ENCODE measurements at regions not wholly inside any gene's neighbourhood (a gene's known extent, or its start where the extent isn't known, plus 50 kb on each side); places are given as distances from the start of the nearest gene placed in this dataset.

DNA sequence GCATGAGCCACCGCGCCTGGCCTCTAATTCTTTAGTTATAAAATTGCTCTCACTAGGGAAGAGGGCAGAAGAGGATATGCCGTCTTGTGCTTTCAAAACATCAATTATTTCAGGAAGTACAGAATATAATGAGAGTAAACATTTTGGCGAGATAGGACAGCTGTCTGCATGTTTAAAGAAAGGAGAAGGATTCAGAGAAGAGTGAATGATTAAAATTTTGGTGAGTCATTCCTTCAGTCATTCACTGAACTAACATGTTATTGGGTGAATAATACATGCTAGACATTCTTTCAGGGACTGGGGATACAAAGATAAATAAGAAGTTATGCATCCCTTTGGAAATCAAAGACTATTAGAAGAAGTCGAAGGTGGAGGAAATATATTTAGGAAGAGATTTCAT is 590.3 kb upstream of the GOT2 start:
- TF ChIP-seq CEBPB (IDR thresholded peaks at IDR 0.05): no peak
- TF ChIP-seq RAD21 (IDR thresholded peaks at IDR 0.05; ENCODE audit: low read depth): no peak
- no peak for TF ChIP-seq ZBTB7A (IDR thresholded peaks at IDR 0.05; ENCODE audit: low read depth)
- no peak for TF ChIP-seq CREB1 (IDR thresholded peaks at IDR 0.05; ENCODE audit: low read depth)
- TF ChIP-seq NFIC (IDR thresholded peaks at IDR 0.05): no peak
- no peak for TF ChIP-seq EGR1 (IDR thresholded peaks at IDR 0.05)
- TF ChIP-seq, protein P1, sequence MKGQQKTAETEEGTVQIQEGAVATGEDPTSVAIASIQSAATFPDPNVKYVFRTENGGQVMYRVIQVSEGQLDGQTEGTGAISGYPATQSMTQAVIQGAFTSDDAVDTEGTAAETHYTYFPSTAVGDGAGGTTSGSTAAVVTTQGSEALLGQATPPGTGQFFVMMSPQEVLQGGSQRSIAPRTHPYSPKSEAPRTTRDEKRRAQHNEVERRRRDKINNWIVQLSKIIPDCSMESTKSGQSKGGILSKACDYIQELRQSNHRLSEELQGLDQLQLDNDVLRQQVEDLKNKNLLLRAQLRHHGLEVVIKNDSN (IDR thresholded peaks at IDR 0.05): no peak
- TF ChIP-seq FOXM1 (IDR thresholded peaks at IDR 0.05; ENCODE audit: borderline replicate concordance, low read depth): no peak
- TF ChIP-seq EP300 (IDR thresholded peaks at IDR 0.05; ENCODE audit: borderline replicate concordance): no peak
- TF ChIP-seq, protein P2, sequence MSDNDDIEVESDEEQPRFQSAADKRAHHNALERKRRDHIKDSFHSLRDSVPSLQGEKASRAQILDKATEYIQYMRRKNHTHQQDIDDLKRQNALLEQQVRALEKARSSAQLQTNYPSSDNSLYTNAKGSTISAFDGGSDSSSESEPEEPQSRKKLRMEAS (IDR thresholded peaks at IDR 0.05): no peak
- no peak for TF ChIP-seq TAF1 (IDR thresholded peaks at IDR 0.05; ENCODE audit: low read depth)

DNA sequence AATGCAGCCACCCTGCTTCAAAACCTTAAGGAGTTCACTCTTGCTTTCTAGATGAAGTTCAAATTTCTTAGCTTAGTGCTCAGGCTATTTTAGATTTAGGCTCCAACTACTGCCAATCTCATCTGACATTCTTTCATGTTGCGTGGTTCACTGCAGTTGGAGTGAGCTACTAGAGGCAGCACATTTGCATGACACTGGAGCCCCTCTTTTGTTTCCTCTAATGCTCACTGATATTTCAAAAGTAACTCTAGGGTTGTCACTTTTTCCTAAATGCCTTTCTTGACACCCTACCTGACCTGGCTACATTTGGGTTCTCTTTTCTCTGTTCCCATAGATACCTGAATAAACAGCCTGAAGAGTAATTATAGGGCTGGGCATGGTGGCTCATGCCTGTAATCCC is 586.5 kb upstream of the GOT2 start:
- no peak for TF ChIP-seq TEAD4 (IDR thresholded peaks at IDR 0.05)
- TF ChIP-seq TAF1 (IDR thresholded peaks at IDR 0.05; ENCODE audit: low read depth): no peak
- no peak for TF ChIP-seq CREB1 (IDR thresholded peaks at IDR 0.05; ENCODE audit: low read depth)
- TF ChIP-seq NFIC (IDR thresholded peaks at IDR 0.05): no peak
- TF ChIP-seq, protein P3, sequence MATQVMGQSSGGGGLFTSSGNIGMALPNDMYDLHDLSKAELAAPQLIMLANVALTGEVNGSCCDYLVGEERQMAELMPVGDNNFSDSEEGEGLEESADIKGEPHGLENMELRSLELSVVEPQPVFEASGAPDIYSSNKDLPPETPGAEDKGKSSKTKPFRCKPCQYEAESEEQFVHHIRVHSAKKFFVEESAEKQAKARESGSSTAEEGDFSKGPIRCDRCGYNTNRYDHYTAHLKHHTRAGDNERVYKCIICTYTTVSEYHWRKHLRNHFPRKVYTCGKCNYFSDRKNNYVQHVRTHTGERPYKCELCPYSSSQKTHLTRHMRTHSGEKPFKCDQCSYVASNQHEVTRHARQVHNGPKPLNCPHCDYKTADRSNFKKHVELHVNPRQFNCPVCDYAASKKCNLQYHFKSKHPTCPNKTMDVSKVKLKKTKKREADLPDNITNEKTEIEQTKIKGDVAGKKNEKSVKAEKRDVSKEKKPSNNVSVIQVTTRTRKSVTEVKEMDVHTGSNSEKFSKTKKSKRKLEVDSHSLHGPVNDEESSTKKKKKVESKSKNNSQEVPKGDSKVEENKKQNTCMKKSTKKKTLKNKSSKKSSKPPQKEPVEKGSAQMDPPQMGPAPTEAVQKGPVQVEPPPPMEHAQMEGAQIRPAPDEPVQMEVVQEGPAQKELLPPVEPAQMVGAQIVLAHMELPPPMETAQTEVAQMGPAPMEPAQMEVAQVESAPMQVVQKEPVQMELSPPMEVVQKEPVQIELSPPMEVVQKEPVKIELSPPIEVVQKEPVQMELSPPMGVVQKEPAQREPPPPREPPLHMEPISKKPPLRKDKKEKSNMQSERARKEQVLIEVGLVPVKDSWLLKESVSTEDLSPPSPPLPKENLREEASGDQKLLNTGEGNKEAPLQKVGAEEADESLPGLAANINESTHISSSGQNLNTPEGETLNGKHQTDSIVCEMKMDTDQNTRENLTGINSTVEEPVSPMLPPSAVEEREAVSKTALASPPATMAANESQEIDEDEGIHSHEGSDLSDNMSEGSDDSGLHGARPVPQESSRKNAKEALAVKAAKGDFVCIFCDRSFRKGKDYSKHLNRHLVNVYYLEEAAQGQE (IDR thresholded peaks at IDR 0.05; ENCODE audit: low read depth): no peak
- TF ChIP-seq, protein P1 (IDR thresholded peaks at IDR 0.05): no peak
- no peak for TF ChIP-seq ZBTB7A (IDR thresholded peaks at IDR 0.05; ENCODE audit: low read depth)
- TF ChIP-seq EGR1 (IDR thresholded peaks at IDR 0.05): no peak
- TF ChIP-seq FOXM1 (IDR thresholded peaks at IDR 0.05; ENCODE audit: borderline replicate concordance, low read depth): no peak
- TF ChIP-seq RAD21 (IDR thresholded peaks at IDR 0.05; ENCODE audit: low read depth): no peak
- no peak for TF ChIP-seq TCF12 (IDR thresholded peaks at IDR 0.05; ENCODE audit: low read depth)
- no peak for TF ChIP-seq YY1 (IDR thresholded peaks at IDR 0.05; ENCODE audit: low read depth)

DNA sequence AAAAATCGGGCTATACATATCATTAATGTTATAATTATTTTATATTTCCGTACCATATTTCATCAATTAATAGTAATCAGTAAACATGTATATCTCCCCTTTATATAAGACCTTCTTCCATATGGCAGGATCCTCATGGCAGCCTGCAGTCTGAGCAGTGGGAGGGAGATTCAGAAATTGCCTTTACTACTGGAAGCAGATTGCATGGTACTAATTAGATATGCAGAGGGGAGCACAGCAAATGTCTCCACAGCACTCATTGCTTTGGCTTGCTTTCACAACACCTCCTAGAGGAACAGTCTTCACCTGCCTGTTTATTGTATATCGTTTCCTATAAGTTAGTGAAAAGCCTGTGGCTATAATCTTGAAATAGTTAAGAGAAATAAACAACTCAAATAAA is 585.8 kb upstream of the GOT2 start:
- TF ChIP-seq, protein P3 (IDR thresholded peaks at IDR 0.05; ENCODE audit: low read depth): no peak
- TF ChIP-seq, protein P2 (IDR thresholded peaks at IDR 0.05): no peak
- no peak for TF ChIP-seq EP300 (IDR thresholded peaks at IDR 0.05; ENCODE audit: borderline replicate concordance)
- TF ChIP-seq TEAD4 (IDR thresholded peaks at IDR 0.05): no peak
- TF ChIP-seq NFIC (IDR thresholded peaks at IDR 0.05): no peak
- TF ChIP-seq, protein P1 (IDR thresholded peaks at IDR 0.05): no peak
- TF ChIP-seq YY1 (IDR thresholded peaks at IDR 0.05; ENCODE audit: low read depth): no peak
- TF ChIP-seq TCF12 (IDR thresholded peaks at IDR 0.05; ENCODE audit: low read depth): no peak
- TF ChIP-seq CREB1 (IDR thresholded peaks at IDR 0.05; ENCODE audit: low read depth): no peak
- no peak for TF ChIP-seq EGR1 (IDR thresholded peaks at IDR 0.05)
- TF ChIP-seq FOXM1 (IDR thresholded peaks at IDR 0.05; ENCODE audit: borderline replicate concordance, low read depth): no peak
- no peak for TF ChIP-seq CEBPB (IDR thresholded peaks at IDR 0.05)
- no peak for TF ChIP-seq ZBTB7A (IDR thresholded peaks at IDR 0.05; ENCODE audit: low read depth)
- TF ChIP-seq TAF1 (IDR thresholded peaks at IDR 0.05; ENCODE audit: low read depth): no peak
- no peak for TF ChIP-seq RAD21 (IDR thresholded peaks at IDR 0.05; ENCODE audit: low read depth)

DNA sequence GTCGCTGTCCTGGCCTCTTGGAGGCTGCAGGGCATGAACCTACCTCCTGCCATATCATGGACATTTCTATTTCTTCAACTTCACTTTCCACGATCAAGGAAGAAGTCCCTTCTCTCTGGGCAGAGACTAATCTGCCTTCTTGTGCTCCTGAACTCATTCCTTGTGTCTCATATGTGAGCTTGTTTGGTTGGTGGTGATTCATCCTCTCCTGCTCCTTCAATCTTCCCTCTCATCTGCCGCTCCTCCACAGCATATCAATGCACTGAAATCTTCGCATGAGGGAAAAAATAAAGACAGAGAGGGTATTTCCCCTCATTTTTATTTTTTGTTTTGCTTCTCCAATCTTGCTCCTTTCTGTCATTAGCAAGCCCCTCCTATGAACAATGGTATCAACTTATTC is 571.7 kb upstream of the GOT2 start:
- TF ChIP-seq CREB1 (IDR thresholded peaks at IDR 0.05; ENCODE audit: low read depth) (no peak), TEAD4 (IDR thresholded peaks at IDR 0.05) (no peak)

DNA sequence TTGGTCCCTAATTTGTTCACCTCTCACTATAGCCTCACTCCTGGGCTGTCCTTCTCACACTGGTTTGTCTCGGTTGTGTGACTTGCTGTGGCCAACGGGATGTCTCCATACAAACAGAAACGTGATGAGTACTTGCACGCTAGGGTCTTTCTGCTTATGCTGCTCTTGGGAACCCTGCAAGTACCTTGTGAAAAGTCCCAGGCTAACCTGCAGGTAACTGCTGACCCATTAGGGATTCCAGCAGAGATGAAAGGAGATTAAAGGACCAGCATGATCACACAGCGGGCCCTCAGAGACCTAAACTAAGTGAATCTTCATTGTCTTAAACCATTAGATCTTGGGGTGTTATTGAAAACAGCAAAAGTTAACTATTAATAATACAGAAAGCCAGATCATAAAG is 562.8 kb upstream of the GOT2 start:
- TF ChIP-seq, protein P3 (IDR thresholded peaks at IDR 0.05; ENCODE audit: low read depth): no peak
- TF ChIP-seq NFIC (IDR thresholded peaks at IDR 0.05) (no peak), YY1 (IDR thresholded peaks at IDR 0.05; ENCODE audit: low read depth) (no peak), CEBPB (IDR thresholded peaks at IDR 0.05) (no peak), RAD21 (IDR thresholded peaks at IDR 0.05; ENCODE audit: low read depth) (no peak), FOXM1 (IDR thresholded peaks at IDR 0.05; ENCODE audit: borderline replicate concordance, low read depth) (no peak), CREB1 (IDR thresholded peaks at IDR 0.05; ENCODE audit: low read depth) (no peak), EGR1 (IDR thresholded peaks at IDR 0.05) (no peak), TEAD4 (IDR thresholded peaks at IDR 0.05) (no peak), TAF1 (IDR thresholded peaks at IDR 0.05; ENCODE audit: low read depth) (no peak), TCF12 (IDR thresholded peaks at IDR 0.05; ENCODE audit: low read depth) (no peak), ZBTB7A (IDR thresholded peaks at IDR 0.05; ENCODE audit: low read depth) (no peak), EP300 (IDR thresholded peaks at IDR 0.05; ENCODE audit: borderline replicate concordance) (no peak)
- TF ChIP-seq, protein P2 (IDR thresholded peaks at IDR 0.05): no peak
- TF ChIP-seq, protein P1 (IDR thresholded peaks at IDR 0.05): no peak
